GM18505 (cell line): ENCODE measurements at regions not wholly inside any gene's neighbourhood (a gene's known extent, or its start where the extent isn't known, plus 50 kb on each side); places are given as distances from the start of the nearest gene placed in this dataset.

Experiments used
- ATAC-seq: cut with Tn5 transposase; IDR thresholded peaks from one replicate; pipeline ENCODE4 v1.9.1; 2021; ENCODE audit not compliant: unreplicated experiment
- POLR2A ChIP-seq: IDR thresholded peaks from 4 replicates; pipeline ENCODE4 v1.6.1; 2011; ENCODE audit warnings: borderline replicate concordance; ENCODE audit not compliant: insufficient read depth, insufficient read length; ENCODE audit errors: extremely low read depth

DNA sequence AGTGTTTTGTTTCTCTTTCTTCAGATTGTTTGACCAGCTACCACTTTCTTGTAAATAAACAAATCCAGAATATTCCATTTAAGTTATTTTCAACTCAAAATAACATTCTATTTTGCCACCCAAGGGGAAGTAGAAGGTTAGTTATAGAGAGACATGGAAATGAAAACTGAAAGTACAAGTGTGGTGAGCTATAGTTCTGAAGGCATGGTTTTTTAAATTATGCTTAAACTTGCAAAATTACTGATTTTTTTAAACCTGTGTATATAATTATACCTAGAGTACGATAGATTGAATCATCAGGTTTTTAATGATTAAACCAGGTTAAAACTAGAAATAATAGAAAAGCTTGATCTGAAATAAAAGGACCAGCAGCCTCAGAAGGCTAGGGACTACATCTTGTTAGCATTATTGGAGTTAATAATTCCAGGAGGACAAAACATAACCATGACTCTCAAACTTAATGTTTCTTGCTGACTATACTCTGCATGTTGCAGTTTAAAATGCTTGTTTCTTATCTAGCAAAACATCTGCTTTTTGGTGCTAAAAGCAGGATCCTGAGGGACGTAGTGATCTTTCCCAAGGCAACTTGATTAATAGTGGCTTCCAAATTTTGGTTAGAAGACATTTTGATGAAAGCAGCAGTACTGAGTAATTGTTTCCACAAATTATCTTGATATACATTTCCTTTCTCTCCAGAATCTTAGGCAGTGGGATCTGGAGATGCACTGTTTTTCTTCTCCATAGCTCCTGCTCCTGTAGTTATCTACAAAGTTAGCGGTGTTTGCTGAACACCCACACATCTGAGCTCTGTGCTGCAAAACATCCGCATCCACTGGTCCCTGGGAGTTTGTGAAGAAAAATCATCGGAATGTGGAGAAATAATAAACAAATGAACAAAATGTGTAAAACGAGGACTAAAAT is 327.2 kb upstream of the PKDCC start:
- peak; percentile 71 for ATAC-seq

DNA sequence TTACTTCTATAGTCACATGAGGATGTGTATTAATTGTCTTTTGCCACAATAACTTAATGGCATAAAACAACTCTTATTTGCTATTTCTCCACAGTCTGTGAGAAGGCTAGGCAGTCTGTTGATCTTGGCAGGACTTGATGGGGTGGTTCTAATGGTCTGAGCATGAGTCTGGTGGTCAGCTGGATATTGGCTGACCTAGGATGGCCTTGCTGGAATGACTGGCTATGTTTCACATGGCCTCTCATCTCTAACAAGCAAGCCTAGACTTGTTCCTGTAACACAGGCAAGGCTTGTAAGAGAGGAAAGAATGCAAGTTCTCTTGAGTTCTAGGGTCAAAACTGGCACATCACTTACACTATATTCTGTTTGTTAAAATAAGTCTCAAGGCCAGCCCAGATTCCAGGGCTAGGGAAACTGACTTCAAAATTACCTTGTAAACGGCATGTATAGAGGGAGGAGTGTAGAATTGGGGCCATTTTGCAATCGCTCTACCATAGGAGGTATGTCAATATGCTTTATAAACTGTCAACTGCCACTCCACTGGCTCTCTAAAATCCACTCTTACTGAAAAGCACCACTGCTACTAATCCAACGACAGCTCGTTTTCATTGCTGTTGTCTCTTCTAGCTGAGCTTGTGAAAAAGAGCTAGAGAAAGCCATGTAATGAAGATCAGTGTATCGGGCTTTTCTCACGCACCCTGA is 325.0 kb upstream of the PKDCC start:
- TF ChIP-seq POLR2A: no peak
- ATAC-seq: no peak

More for the DNA sequence above, 327.2 kb upstream of the PKDCC start:
- no peak for TF ChIP-seq POLR2A

DNA sequence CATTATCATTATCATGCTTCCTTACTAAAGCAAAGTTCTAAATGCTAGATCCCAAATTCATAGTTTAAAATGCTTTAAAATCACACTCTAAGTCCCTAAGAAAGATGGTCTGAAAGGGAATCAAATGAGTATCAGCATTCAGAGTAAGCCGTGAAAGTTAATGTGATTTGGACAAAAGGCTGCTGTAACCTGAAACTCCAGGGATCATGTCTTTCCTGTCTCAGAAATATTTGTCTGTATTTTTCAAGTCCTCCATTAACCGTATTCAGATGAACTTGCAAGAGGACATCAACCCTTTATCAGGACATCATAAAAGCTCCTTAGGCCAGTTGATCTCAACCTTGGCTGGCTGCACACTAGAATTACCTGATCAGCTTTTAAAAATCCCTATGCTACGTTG is 324.3 kb upstream of the PKDCC start:
- no peak for TF ChIP-seq POLR2A

DNA sequence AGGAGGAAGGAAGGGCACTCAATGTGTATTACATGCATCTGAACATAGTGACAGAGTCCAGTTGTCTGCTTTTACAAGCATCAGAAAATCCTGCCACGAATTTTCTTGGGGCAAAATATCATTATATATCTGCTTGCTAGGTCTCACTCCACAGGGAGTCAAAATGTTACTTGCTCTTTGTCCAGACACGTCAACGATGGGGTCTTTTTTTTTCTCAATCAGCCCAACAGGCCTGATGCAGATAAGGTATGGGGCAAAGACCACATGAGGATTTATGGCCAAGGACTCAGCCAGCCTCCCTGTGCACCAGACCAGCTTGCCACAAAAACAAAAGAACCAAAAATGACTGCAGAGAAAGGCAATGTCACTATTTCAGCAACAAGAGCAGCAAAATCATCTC is 323.4 kb upstream of the PKDCC start:
- no peak for ATAC-seq
- no peak for TF ChIP-seq POLR2A

More for the DNA sequence above, 324.3 kb upstream of the PKDCC start:
- ATAC-seq: no peak

- ATAC-seq: no peak
- TF ChIP-seq POLR2A: no peak
Observed at GRCh38 chr2:41725901-41726300, 321.9 kb upstream of the PKDCC start.

- TF ChIP-seq POLR2A: no peak
- no peak for ATAC-seq
Observed at GRCh38 chr2:41726364-41726763, 321.5 kb upstream of the PKDCC start.

- no peak for TF ChIP-seq POLR2A
- no peak for ATAC-seq
Observed at GRCh38 chr2:41727152-41727551, 320.7 kb upstream of the PKDCC start.

DNA sequence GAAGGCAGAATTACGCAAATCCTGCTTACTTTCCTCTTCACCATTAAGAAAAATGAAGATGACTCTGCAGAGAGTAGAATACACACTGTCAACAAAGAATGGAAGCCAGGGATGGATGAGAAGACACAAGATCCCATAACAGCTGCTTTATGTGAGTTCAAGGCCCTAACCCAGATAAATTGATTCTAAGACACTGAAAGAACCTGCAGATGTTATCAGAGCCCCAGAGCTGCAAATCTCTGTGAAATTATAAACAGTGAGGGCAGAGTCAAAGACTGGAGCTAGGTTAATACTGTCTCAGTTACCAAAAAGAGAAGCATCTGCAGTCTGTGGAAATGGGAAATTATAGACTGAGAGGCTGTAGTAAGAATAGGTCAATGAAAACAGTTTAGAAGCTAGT is 320.1 kb upstream of the PKDCC start:
- TF ChIP-seq POLR2A: no peak
- no peak for ATAC-seq

DNA sequence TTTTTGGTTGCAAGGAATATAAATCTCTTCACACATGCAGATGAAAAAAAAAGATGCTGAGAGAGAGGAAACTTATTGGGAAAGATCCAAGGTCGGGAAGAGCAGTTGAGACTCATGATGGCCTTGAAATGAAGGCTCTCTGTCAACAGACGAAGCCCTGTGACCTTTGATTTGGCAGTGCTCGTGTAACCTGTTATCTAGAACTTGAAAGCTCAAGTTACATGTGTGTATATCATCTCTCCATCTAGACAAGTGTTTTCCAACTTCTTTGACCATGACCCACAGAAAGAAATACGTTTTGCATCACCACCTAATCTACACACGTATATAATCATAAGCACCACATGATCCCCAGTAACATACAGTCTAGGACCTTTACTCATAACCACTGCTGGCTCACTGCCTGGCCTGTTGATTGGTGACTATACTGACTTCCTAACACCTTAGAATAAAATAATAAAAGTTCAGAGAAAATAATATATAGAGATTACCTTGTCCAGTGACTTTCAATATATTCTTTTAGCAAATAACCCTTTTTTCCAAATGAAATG is 319.0 kb upstream of the PKDCC start:
- ATAC-seq: no peak
- no peak for TF ChIP-seq POLR2A

DNA sequence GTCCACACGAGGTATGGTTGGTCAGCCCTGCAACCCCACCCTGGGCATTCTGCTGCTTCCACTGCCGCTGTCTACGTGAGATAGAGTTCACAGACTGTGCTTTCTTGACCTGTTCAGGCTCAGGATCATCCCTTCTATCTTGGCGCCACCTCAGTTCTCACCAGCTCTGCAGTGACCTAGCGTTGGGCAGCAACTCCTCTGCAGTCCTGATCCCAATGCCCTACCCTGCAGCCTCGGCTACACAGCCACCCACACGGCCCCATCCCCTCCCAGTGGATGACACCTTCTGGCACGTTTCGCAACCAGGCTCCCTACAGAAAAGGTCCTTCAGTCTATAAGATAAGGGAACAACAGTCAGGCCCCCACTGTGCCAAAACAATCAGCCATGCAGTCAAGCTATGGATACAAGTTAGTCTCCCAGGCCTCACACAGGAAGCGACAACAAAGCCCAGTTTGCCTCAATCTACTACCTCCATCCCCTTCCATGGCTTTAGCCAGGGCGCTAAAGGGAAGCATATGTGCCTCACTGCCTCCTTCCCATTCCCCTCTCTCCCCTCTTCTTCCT is 317.9 kb upstream of the PKDCC start:
- no peak for TF ChIP-seq POLR2A
- no peak for ATAC-seq

DNA sequence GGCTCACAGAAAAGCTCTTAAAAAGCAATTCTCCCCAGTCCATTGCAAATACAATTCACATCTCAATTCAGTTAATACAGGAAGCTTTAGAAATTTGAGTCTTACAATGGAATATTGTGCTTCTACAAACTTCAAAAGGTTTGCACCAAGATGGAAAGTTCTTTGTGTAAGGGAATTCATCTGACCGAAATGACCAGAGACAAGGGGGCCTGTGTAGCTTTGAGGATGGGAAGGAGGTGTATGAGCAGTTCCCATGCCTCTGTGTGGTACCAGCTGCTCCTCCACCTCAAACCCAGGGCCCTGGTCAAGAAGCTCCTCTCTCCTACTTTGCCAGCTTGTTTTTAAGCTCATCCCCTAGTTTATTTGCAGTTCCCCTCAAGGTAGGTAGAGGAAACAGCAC is 312.8 kb upstream of the PKDCC start:
- no peak for TF ChIP-seq POLR2A
- no peak for ATAC-seq

GRCh38 chr2:41735476-41735875 is 312.3 kb upstream of the PKDCC start:
- no peak for TF ChIP-seq POLR2A
- no peak for ATAC-seq

DNA sequence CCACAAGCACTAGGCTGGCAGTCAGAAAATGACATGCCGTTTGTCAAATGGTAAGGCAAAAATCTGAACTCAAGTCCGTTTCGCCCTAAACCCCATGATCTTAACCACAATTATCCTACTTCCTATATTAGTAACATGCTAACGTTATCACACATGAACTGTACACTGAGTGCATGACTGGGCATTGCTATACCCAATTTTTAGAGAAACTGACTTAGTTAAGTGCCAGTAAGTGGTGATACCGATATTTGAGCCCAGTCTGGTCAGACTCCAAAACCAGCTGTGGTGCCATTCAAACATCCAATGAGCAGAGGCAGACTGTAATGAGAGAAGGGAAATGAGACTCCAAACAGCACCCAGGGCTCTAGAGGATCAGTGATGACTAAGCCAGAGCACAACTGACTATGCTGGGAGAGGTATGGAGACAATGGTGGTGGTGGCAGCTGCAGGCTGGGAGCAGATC is 311.7 kb upstream of the PKDCC start:
- no peak for TF ChIP-seq POLR2A
- ATAC-seq: peak; percentile 93

GRCh38 chr2:41736586-41736985 is 311.2 kb upstream of the PKDCC start:
- ATAC-seq: peak; percentile 39
- no peak for TF ChIP-seq POLR2A

DNA sequence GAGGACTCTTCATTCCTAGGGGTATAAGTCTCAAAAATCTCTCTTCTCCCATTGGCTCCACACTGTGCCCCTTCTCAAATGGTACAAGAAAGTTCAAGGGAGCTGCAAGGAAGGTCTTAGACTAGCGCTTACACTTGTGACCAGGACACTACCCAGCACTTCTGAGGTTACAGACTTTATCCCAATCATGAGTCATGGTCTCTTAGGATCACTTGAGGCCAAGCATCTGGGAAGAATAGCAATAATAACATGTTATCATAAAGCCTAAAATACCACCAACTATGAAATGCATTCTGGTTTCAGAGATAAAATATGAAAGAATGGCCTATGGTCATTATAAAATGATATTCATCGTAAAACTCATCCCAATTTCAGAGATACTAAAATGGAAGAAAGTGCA is 309.9 kb upstream of the PKDCC start:
- TF ChIP-seq POLR2A: no peak
- no peak for ATAC-seq
